ENCODE measurements at regions not wholly inside any gene's neighbourhood (a gene's known extent, or its start where the extent isn't known, plus 50 kb on each side); places are given as distances from the start of the nearest gene placed in this dataset.
A peak's percentile ranks its signal among the peaks of the same experiment; 100 is the strongest.
"Not testable (repeated sequence)": the region's sequence is repeated elsewhere in the genome, so short reads cannot be mapped to it uniquely, and the experiment has no call there.

GRCh38 chr10:10714327-10714726 is 303.3 kb upstream of the CELF2 start:
- Histone ChIP-seq H3K4me2 (ENCODE audit: unreplicated experiment) (no peak overlapping the region), H3K36me3 (ENCODE audit: low read depth) (no peaks in the 10 kb centered on the region), H3K79me2 (ENCODE audit: insufficient read depth) (no peaks in the 10 kb centered on the region), H3K9ac (no peak overlapping the region), H4K20me1 (ENCODE audit: insufficient read depth) (no peaks in the 10 kb centered on the region), H3K27me3 (replicated peaks; ENCODE audit: insufficient read depth) (no peaks in the 10 kb centered on the region), H3K4me3 (no peak overlapping the region), H3K9me3 (ENCODE audit: low read depth) (no peaks in the 10 kb centered on the region), H3K9me2 (ENCODE audit: insufficient read depth) (no peaks in the 10 kb centered on the region), H3K4me1 (ENCODE audit: insufficient read depth) (no peaks in the 10 kb centered on the region), H3K27ac (no peak overlapping the region), H2AFZ (no peak overlapping the region), H3F3A (ENCODE audit: insufficient read depth) (no peaks in the 10 kb centered on the region)
- no peak for DNase-seq
- in situ Hi-C loops (cut with MboI), result no loop called here
- WGBS, 2 experiments (ENCODE audit: low coverage in 1 of 2, low lambda C conversion rate in 2 of 2, missing lambda C conversion rate in 2 of 2), result 93 to 94% methylated on average over 2 of the region's 2 CpGs
- no peak for TF ChIP-seq EZH2 (IDR thresholded peaks at IDR 0.05; ENCODE audit: insufficient read depth, poor library complexity, severe bottlenecking)

DNA sequence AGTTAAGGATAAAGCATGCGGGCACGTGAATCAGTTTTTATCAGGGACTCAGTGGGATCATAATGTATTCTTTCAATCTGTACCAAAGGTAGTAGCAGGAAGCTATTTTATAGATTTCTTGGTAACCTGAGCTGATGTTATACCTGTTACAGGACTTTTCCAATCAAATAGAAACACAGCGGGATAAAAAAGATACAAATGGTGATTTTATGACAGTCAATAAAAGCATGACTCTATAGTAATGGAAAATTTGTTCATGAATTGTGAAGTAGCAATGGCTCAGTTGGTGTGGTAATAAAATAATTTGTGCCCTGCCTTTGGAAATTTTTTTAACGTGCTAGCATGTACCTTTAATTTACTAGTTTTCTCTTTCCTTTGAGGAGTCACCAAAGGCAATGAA is 300.7 kb upstream of the CELF2 start:
- no peaks in the 10 kb centered on the region for H3K9me2 ChIP-seq (ENCODE audit: insufficient read depth)
- H3F3A ChIP-seq (ENCODE audit: insufficient read depth), result no peaks in the 10 kb centered on the region
- no peak overlapping the region for H3K27ac ChIP-seq
- H3K4me2 ChIP-seq (ENCODE audit: unreplicated experiment), result no peak overlapping the region
- WGBS, 2 experiments (ENCODE audit: low coverage in 1 of 2, low lambda C conversion rate in 2 of 2, missing lambda C conversion rate in 2 of 2), result 74 to 75% methylated on average over 4 of the region's 4 CpGs
- H2AFZ ChIP-seq, result no peak overlapping the region
- H4K20me1 ChIP-seq (ENCODE audit: insufficient read depth), result no peaks in the 10 kb centered on the region
- H3K79me2 ChIP-seq (ENCODE audit: insufficient read depth), result no peaks in the 10 kb centered on the region
- no peak for TF ChIP-seq EZH2phosphoT487 (IDR thresholded peaks at IDR 0.05; ENCODE audit: insufficient read depth, low read depth)
- no peak for TF ChIP-seq EZH2 (IDR thresholded peaks at IDR 0.05; ENCODE audit: insufficient read depth, poor library complexity, severe bottlenecking)
- H3K36me3 ChIP-seq (ENCODE audit: low read depth), result no peaks in the 10 kb centered on the region
- in situ Hi-C loops (cut with MboI), result no loop called here
- no peak overlapping the region for H3K9ac ChIP-seq
- H3K4me3 ChIP-seq, result no peak overlapping the region
- no peaks in the 10 kb centered on the region for H3K27me3 ChIP-seq (replicated peaks; ENCODE audit: insufficient read depth)
- no peaks in the 10 kb centered on the region for H3K9me3 ChIP-seq (ENCODE audit: low read depth)
- H3K4me1 ChIP-seq (ENCODE audit: insufficient read depth), result no peaks in the 10 kb centered on the region
- no peak for DNase-seq

GRCh38 chr10:10722422-10722821 is 295.2 kb upstream of the CELF2 start:
- no peaks in the 10 kb centered on the region for H3K27me3 ChIP-seq (replicated peaks; ENCODE audit: insufficient read depth)
- no peaks in the 10 kb centered on the region for H3K9me2 ChIP-seq (ENCODE audit: insufficient read depth)
- peak; percentile 3 for DNase-seq
- no peaks in the 10 kb centered on the region for H3K36me3 ChIP-seq (ENCODE audit: low read depth)
- H3K4me3 ChIP-seq, result no peak overlapping the region
- H3K9ac ChIP-seq, result no peak overlapping the region
- no peak for TF ChIP-seq EZH2 (IDR thresholded peaks at IDR 0.05; ENCODE audit: insufficient read depth, poor library complexity, severe bottlenecking)
- no peak for TF ChIP-seq EZH2phosphoT487 (IDR thresholded peaks at IDR 0.05; ENCODE audit: insufficient read depth, low read depth)
- H3K79me2 ChIP-seq (ENCODE audit: insufficient read depth), result no peaks in the 10 kb centered on the region
- H3K27ac ChIP-seq, result no peak overlapping the region
- H3F3A ChIP-seq (ENCODE audit: insufficient read depth), result no peaks in the 10 kb centered on the region
- no peaks in the 10 kb centered on the region for H4K20me1 ChIP-seq (ENCODE audit: insufficient read depth)
- H3K4me2 ChIP-seq (ENCODE audit: unreplicated experiment), result no peak overlapping the region
- no peak overlapping the region for H2AFZ ChIP-seq
- H3K4me1 ChIP-seq (ENCODE audit: insufficient read depth), result no peaks in the 10 kb centered on the region
- in situ Hi-C loops (cut with MboI), result no loop called here
- no peaks in the 10 kb centered on the region for H3K9me3 ChIP-seq (ENCODE audit: low read depth)

DNA sequence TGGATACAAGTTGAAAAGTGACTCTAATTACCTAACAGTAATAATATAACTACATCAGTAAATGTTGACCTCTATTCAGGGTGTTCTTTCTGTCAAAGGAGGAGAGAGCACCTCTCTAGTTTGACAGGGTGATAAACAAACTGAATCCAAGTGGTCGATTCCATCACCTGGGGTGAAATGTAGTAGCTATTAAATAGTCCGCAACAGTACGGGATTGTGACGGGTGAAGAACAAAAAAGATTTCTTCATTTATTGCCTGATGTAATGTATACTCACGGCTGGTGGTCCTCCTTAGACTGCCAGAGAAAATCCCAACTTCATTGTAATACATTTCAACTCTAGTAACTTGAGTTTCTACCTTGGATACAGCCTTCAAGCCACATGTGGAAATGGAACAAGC is 292.5 kb upstream of the CELF2 start:
- Histone ChIP-seq H3F3A (ENCODE audit: insufficient read depth) (no peaks in the 10 kb centered on the region), H2AFZ (no peak overlapping the region), H3K27ac (no peak overlapping the region), H3K79me2 (ENCODE audit: insufficient read depth) (no peaks in the 10 kb centered on the region), H3K27me3 (replicated peaks; ENCODE audit: insufficient read depth) (no peaks in the 10 kb centered on the region), H3K9me3 (ENCODE audit: low read depth) (no peaks in the 10 kb centered on the region), H3K9me2 (ENCODE audit: insufficient read depth) (no peaks in the 10 kb centered on the region), H3K9ac (no peak overlapping the region), H3K36me3 (ENCODE audit: low read depth) (no peaks in the 10 kb centered on the region), H3K4me2 (ENCODE audit: unreplicated experiment) (no peak overlapping the region), H3K4me1 (ENCODE audit: insufficient read depth) (no peaks in the 10 kb centered on the region), H4K20me1 (ENCODE audit: insufficient read depth) (no peaks in the 10 kb centered on the region), H3K4me3 (no peak overlapping the region)
- no peak for TF ChIP-seq EZH2 (IDR thresholded peaks at IDR 0.05; ENCODE audit: insufficient read depth, poor library complexity, severe bottlenecking)
- TF ChIP-seq EZH2phosphoT487 (IDR thresholded peaks at IDR 0.05; ENCODE audit: insufficient read depth, low read depth), result no peak
- DNase-seq, result no peak
- WGBS, 2 experiments (ENCODE audit: low coverage in 1 of 2, low lambda C conversion rate in 2 of 2, missing lambda C conversion rate in 2 of 2), result 77 to 83% methylated on average over 5 of the region's 5 CpGs
- in situ Hi-C loops (cut with MboI), result no loop called here

DNA sequence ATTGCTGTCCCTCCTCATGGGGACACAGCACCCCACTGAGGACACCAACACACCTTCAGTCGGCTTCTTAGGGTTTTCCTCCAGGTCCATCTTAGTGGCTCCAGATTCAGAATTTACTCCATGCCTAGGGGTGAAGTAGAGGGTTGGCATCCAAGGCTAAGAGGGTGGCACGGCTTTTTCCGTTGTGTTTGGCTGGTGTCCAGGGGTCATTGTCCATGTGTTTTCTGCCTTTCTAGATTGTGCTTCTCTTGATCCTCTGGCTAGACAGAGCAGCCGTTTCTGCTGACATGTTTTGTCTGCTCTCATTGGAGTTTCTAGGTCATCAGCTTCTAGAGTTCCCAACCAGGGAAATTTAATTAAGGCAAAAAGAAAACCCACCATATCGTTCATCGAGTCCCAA is 291.6 kb upstream of the CELF2 start:
- TF ChIP-seq EZH2 (IDR thresholded peaks at IDR 0.05; ENCODE audit: insufficient read depth, poor library complexity, severe bottlenecking), result no peak
- no peak for TF ChIP-seq EZH2phosphoT487 (IDR thresholded peaks at IDR 0.05; ENCODE audit: insufficient read depth, low read depth)
- in situ Hi-C loops (cut with MboI), result no loop called here
- H2AFZ ChIP-seq, result no peak overlapping the region
- H3K4me2 ChIP-seq (ENCODE audit: unreplicated experiment), result no peak overlapping the region
- H4K20me1 ChIP-seq (ENCODE audit: insufficient read depth), result no peaks in the 10 kb centered on the region
- no peak overlapping the region for H3K9ac ChIP-seq
- no peaks in the 10 kb centered on the region for H3K36me3 ChIP-seq (ENCODE audit: low read depth)
- no peaks in the 10 kb centered on the region for H3F3A ChIP-seq (ENCODE audit: insufficient read depth)
- no peaks in the 10 kb centered on the region for H3K9me2 ChIP-seq (ENCODE audit: insufficient read depth)
- WGBS, 2 experiments (ENCODE audit: low coverage in 1 of 2, low lambda C conversion rate in 2 of 2, missing lambda C conversion rate in 2 of 2), result 61 to 64% methylated on average over 6 of the region's 6 CpGs
- no peaks in the 10 kb centered on the region for H3K27me3 ChIP-seq (replicated peaks; ENCODE audit: insufficient read depth)
- H3K9me3 ChIP-seq (ENCODE audit: low read depth), result no peaks in the 10 kb centered on the region
- no peak for DNase-seq
- no peaks in the 10 kb centered on the region for H3K79me2 ChIP-seq (ENCODE audit: insufficient read depth)
- no peaks in the 10 kb centered on the region for H3K4me1 ChIP-seq (ENCODE audit: insufficient read depth)
- H3K27ac ChIP-seq, result no peak overlapping the region
- no peak overlapping the region for H3K4me3 ChIP-seq

DNA sequence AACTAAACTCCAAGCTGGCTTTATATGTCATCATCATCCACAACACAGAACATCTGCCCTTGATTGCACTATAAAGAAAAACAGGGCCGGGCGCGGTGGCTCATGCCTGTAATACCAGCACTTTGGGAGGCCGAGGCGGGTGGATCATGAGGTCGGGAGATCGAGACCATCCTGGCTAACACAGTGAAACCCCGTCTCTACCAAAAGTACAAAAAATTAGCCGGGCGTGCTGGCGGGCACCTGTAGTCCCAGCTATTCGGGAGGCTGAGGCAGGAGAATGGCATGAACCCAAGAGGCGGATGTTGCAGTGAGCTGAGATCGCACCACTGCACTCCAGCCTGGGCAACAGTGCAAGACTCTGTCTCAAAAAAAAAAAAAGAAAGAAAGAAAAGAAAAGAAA is 290.3 kb upstream of the CELF2 start:
- in situ Hi-C loops (cut with MboI); H4K20me1 ChIP-seq (ENCODE audit: insufficient read depth); H3K9ac ChIP-seq; H3K27ac ChIP-seq; H3K4me2 ChIP-seq (ENCODE audit: unreplicated experiment); H3K27me3 ChIP-seq (replicated peaks; ENCODE audit: insufficient read depth); DNase-seq; H3K9me3 ChIP-seq (ENCODE audit: low read depth); H3K36me3 ChIP-seq (ENCODE audit: low read depth); H3K79me2 ChIP-seq (ENCODE audit: insufficient read depth); H3K4me3 ChIP-seq; H2AFZ ChIP-seq; H3K4me1 ChIP-seq (ENCODE audit: insufficient read depth); H3K9me2 ChIP-seq (ENCODE audit: insufficient read depth); H3F3A ChIP-seq (ENCODE audit: insufficient read depth): not testable (repeated sequence)
- 90 to 93% methylated on average over 14 of the region's 14 CpGs for WGBS, 2 experiments (ENCODE audit: low coverage in 1 of 2, low lambda C conversion rate in 2 of 2, missing lambda C conversion rate in 2 of 2)
